HFF-Myc (cell line): ENCODE measurements at regions not wholly inside any gene's neighbourhood (a gene's known extent, or its start where the extent isn't known, plus 50 kb on each side); places are given as distances from the start of the nearest gene placed in this dataset.

Experiments used
- DNase-seq: peaks from one replicate; pipeline ENCODE4 v3.0.0-alpha.2; 2011; ENCODE audit warnings: low read depth; ENCODE audit errors: extremely low read depth
- H3K4me3 ChIP-seq: replicated peaks from 2 replicates; pipeline ENCODE4 v1.5.1; 2011; ENCODE audit warnings: low read depth, mild to moderate bottlenecking, control low read depth, low read length
- CTCF ChIP-seq: IDR thresholded peaks from 2 replicates; pipeline ENCODE4 v1.5.1; 2012; ENCODE audit warnings: mild to moderate bottlenecking, low read depth, low read length, control low read depth; ENCODE audit errors: missing control alignments

- H3K4me3 ChIP-seq = no peak overlapping the region
- no peak for TF ChIP-seq CTCF
- DNase-seq = no peak
These were observed 230.5 kb upstream of the KHDRBS2 start for GRCh38 chr6:62516291-62517141.

- TF ChIP-seq CTCF = no peak
- H3K4me3 ChIP-seq = no peak overlapping the region
- no peak for DNase-seq
These were observed 206.3 kb upstream of the KHDRBS2 start for GRCh38 chr6:62492192-62492822.

- no peak overlapping the region for H3K4me3 ChIP-seq
- no peak for TF ChIP-seq CTCF
- DNase-seq = no peak
These were observed 194.5 kb upstream of the KHDRBS2 start for GRCh38 chr6:62480544-62480943.

- TF ChIP-seq CTCF = no peak
- DNase-seq = no peak
- no peak overlapping the region for H3K4me3 ChIP-seq
These were observed 193.7 kb upstream of the KHDRBS2 start for GRCh38 chr6:62479697-62480220.

- no peak for DNase-seq
- no peak overlapping the region for H3K4me3 ChIP-seq
- no peak for TF ChIP-seq CTCF
These were observed 188.8 kb upstream of the KHDRBS2 start for GRCh38 chr6:62474793-62475192.

GRCh38 chr6:62466607-62467006, 180.6 kb upstream of the KHDRBS2 start:
- no peak overlapping the region for H3K4me3 ChIP-seq
- no peak for DNase-seq
- TF ChIP-seq CTCF = no peak
